Ectodermal cell (in vitro differentiated cells): ENCODE measurements at regions not wholly inside any gene's neighbourhood (a gene's known extent, or its start where the extent isn't known, plus 50 kb on each side); places are given as distances from the start of the nearest gene placed in this dataset.

Experiments used
- H3K27ac ChIP-seq: 2 replicates; pipeline ENCODE4 v1.7.0; 2013; ENCODE audit warnings: mild to moderate bottlenecking, low read depth, low read length; ENCODE audit not compliant: insufficient read depth, poor library complexity, severe bottlenecking
- H3K27me3 ChIP-seq: 2 replicates; pipeline ENCODE4 v1.7.0; 2013; ENCODE audit warnings: mild to moderate bottlenecking, low read length; ENCODE audit not compliant: insufficient read depth, control insufficient read depth, poor library complexity, severe bottlenecking
- H3K36me3 ChIP-seq: one replicate; pipeline ENCODE4 v1.7.0; 2013; ENCODE audit warnings: low read length; ENCODE audit not compliant: control insufficient read depth, insufficient read depth
- H3K4me1 ChIP-seq: one replicate; pipeline ENCODE4 v1.7.0; 2013; ENCODE audit warnings: low read length; ENCODE audit not compliant: control insufficient read depth, insufficient read depth
- H3K4me3 ChIP-seq: 2 replicates; pipeline ENCODE4 v1.7.0; 2013; ENCODE audit warnings: low read depth, low read length, control low read depth; ENCODE audit not compliant: insufficient read depth
- H3K9me3 ChIP-seq: 2 replicates; pipeline ENCODE4 v1.7.0; 2013; ENCODE audit warnings: mild to moderate bottlenecking, low read length, moderate library complexity; ENCODE audit not compliant: control insufficient read depth
- WGBS, 2 experiments: methylation state at CpG; one replicate each; pipeline ENCODE4 v1.1.7; 2013; ENCODE audit warnings: missing lambda C conversion rate in 2 of 2; 5-methylcytosine and 5-hydroxymethylcytosine counted together

DNA sequence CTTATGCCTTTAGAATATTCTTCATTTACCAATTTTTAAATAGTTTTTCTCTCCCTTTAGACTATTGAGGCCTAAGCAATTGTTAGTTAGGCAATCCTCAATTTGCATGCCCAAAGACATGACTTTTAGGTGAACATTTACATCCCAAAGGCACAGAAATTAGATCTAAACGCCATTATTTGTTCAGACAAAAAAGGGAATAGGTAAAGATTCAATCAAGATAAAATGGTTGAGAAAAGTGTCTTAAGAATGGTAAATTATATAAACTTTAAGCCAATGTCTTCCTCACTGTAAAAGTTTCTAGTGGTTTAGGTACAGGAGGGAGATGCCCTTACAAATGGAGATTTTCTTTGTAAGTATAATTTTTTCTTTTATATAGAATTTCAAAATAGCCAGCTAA, 50.2 kb upstream of the MME start:
- H3K4me3 ChIP-seq = no peak overlapping the region
- no peaks in the 10 kb centered on the region for H3K4me1 ChIP-seq
- H3K9me3 ChIP-seq = no peaks in the 10 kb centered on the region
- no peaks in the 10 kb centered on the region for H3K27me3 ChIP-seq
- no peak overlapping the region for H3K27ac ChIP-seq
- WGBS, 2 experiments = 75% methylated on average over 1 of the region's 1 CpG; no CpG with 5 or more reads in 1 of the 2 experiments
- no peaks in the 10 kb centered on the region for H3K36me3 ChIP-seq

DNA sequence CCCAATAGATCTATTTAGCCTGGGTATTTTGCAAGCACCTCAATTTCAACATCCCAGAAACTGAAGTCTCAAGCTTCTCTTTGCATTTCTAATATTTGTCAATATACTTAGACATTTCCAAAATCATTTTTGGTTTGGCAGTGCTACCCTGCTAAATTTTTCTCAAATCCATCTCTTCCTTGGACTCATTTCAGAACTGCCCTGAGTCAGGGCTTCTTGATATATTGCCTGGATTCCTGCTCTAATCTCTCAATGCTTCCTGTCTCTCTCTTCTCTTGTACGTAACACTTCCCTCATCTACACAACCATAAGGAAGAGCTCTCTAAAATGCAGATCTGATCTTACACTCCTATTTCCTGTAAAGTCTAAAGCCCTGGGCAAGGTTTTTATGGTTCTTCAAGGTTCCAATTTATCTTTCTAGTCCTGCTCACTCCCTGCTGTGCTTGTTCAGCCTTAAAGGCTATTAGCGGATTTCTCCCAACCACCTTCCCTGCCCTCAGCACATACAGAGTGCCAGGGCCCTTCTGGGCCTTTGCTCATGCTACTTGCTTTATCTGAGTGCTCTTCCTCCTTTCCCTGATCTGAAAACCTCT, 53.0 kb upstream of the MME start:
- 77 to 81% methylated on average over 2 of the region's 2 CpGs for WGBS, 2 experiments
- H3K36me3 ChIP-seq = no peaks in the 10 kb centered on the region
- no peaks in the 10 kb centered on the region for H3K9me3 ChIP-seq
- no peak overlapping the region for H3K4me3 ChIP-seq
- H3K27me3 ChIP-seq = no peaks in the 10 kb centered on the region
- H3K4me1 ChIP-seq = no peaks in the 10 kb centered on the region
- no peak overlapping the region for H3K27ac ChIP-seq

DNA sequence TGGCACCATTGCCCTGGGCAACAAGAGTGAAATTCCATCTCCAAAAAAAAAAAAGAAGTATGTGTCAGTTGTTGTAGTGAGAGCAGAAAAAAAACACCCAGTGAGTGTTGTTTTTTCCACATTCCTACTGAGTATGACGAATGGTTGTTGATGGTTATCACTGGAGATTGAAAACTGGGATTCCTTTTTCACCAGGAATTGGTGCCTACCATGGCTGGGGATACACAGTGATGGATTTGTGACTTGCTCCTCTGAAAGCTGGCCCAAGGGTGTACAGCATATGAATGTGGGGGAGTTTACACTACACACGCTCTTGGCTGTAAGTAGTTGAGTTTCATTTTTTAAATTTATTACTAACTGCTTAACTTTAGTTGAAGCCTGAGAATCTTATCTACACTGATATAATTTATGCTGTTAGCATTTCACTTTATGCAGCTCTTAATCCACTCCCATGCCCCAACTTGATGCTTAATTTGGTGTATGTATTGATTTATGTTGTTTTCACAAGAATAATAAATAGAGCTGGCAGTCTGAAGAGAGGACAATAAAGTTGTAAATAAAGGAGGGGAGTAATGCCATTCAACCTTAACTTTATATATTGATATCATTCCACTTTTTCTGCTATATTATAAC, 56.0 kb upstream of the MME start:
- H3K36me3 ChIP-seq = no peaks in the 10 kb centered on the region
- H3K9me3 ChIP-seq = no peaks in the 10 kb centered on the region
- no peak overlapping the region for H3K27ac ChIP-seq
- no peaks in the 10 kb centered on the region for H3K27me3 ChIP-seq
- WGBS, 2 experiments = 93 to 94% methylated on average over 1 to 2 of the region's 2 CpGs
- peaks cover 3% of the 10 kb centered on the region for H3K4me1 ChIP-seq
- H3K4me3 ChIP-seq = no peak overlapping the region

DNA sequence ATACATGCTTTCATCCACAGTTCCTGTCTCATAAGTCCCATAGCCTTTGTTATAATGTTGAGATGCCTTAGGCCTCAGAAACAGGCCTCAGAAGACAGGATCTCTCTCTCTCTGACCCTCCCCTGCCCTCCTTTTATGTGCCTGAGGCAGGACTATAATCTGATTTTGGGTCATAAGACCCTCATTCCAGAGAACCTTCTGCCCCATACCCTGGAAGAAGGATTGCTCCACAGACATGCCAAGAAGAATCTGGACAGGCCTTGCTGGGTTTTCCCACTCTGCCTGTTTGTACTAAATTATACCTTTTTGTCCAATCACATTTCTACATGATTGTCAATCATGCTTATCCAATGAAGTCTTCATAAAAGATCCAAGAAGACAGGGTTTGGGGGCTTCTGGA, 57.2 kb upstream of the MME start:
- no peaks in the 10 kb centered on the region for H3K27me3 ChIP-seq
- H3K27ac ChIP-seq = no peak overlapping the region
- H3K36me3 ChIP-seq = no peaks in the 10 kb centered on the region
- H3K4me1 ChIP-seq = peaks cover 3% of the 10 kb centered on the region
- H3K9me3 ChIP-seq = no peaks in the 10 kb centered on the region
- no peak overlapping the region for H3K4me3 ChIP-seq

DNA sequence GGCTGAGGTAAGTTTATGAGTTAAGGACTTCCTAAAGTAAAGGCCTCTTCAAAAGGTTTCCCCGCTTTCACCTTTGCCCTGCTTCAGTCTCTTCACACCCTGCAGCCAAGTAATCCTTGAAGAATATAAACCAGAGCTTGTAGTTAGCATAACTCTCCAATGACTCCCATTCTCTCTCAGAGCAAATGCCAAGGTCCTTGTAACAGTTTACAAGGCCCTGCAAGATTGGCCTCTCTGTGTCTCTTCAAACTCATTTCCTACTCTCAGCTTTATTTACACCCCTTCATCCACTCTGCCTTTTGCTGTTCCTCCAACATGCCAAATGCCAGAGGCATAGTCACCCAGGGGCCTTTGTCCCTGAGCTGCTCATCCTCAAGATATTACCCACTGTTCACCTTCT, 60.5 kb upstream of the MME start:
- Histone ChIP-seq H3K4me1 (peaks cover 3% of the 10 kb centered on the region), H3K27ac (no peak overlapping the region), H3K9me3 (no peaks in the 10 kb centered on the region), H3K4me3 (no peak overlapping the region), H3K36me3 (no peaks in the 10 kb centered on the region), H3K27me3 (no peaks in the 10 kb centered on the region)
- 89% methylated on average over 1 of the region's 1 CpG for WGBS, 2 experiments

DNA sequence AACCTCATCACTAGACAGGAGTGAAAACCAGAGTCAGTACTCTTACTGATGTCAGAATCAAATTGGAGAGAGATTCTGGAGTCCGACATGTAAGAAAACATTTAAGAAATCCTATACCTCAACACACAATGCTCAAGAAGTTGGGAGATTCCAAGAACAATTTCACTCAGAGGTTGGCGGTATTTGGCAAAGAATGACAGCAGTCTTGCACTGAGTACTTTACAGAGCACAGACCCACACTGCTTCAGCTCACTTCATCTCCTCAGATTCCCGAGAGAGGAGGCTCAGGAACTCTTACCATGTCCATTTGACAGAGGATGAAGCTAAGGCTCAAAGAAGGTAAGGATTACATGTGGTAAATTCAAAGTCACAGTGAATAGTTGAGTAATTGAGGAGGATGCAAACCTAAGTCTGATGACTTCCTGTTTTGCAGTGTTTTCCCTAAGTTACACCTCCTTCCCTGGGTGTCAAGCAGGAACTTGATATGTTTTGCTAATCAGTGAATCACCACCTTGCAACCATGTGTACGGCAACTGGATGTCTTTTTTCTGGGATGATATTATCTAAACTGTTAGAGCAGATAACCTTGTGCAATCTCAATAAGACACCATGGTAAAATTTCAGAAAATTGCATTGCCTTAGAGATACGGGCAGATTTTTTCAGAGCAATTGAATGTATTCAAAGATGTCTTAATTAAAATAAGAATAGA, 61.3 kb upstream of the MME start:
- 94 to 97% methylated on average over 5 of the region's 5 CpGs for WGBS, 2 experiments

DNA sequence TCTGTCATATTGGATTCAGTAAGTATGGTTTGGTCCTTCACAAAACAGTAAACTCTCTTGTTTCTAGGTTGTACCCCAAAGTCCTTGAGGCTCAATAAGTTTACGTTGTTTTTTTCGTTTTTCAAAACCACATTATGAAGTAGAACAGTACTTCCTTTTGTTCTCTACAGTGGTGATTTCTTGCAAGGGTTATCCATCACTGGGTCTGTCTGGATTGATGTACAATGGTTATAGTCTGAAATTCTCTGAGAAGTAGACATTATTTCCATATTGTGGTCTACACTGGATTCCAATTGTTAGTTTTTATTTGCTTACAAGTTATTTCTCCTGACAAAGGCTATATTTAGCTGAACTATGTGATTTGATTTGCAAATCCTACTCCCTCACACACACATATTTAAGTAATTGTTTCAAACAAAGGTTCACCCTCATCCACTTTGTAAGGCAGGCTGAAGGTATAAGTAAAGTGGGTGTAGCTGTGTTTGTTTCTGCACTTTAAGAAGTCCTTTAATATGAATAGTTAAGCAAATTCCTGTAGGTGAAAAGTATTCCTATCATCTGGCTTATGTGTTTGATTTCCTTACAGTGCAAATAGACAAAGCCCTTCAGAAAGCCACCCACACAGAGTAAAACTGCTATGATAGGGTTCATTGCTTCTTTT, 64.2 kb upstream of the MME start:
- H3K27ac ChIP-seq = no peak overlapping the region
- H3K4me3 ChIP-seq = no peak overlapping the region
- no peaks in the 10 kb centered on the region for H3K27me3 ChIP-seq
- WGBS, 2 experiments = 90 to 100% methylated on average over 2 of the region's 2 CpGs
- H3K36me3 ChIP-seq = no peaks in the 10 kb centered on the region
- peaks cover 3% of the 10 kb centered on the region for H3K4me1 ChIP-seq
- H3K9me3 ChIP-seq = no peaks in the 10 kb centered on the region

More for the DNA sequence above, 61.3 kb upstream of the MME start:
- Histone ChIP-seq H3K9me3 (no peaks in the 10 kb centered on the region), H3K27me3 (no peaks in the 10 kb centered on the region), H3K36me3 (no peaks in the 10 kb centered on the region), H3K27ac (no peak overlapping the region), H3K4me1 (peaks cover 3% of the 10 kb centered on the region), H3K4me3 (no peak overlapping the region)

DNA sequence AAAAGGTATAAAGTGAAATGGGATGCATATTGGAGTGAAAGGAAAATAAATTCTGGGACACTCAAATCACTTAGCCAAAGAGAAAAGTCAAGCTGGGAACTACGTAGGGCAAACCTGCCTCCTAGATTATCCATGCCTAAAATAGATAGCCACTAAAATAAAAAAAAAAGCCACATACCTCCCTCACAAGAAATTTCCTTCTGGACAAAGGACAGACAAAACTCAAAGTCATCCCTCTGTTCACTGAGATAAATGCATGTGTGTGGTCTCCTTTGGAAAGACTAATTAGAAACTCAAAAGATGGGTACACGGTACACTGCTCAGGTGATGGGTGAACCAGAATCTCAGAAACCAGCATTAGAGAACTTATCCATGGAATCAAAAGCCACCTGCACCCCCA, 65.2 kb upstream of the MME start:
- Histone ChIP-seq H3K27ac (no peak overlapping the region), H3K4me3 (no peak overlapping the region), H3K4me1 (peaks cover 3% of the 10 kb centered on the region), H3K36me3 (no peaks in the 10 kb centered on the region), H3K27me3 (no peaks in the 10 kb centered on the region), H3K9me3 (no peaks in the 10 kb centered on the region)
- WGBS, 2 experiments = 75 to 83% methylated on average over 1 to 2 of the region's 2 CpGs

DNA sequence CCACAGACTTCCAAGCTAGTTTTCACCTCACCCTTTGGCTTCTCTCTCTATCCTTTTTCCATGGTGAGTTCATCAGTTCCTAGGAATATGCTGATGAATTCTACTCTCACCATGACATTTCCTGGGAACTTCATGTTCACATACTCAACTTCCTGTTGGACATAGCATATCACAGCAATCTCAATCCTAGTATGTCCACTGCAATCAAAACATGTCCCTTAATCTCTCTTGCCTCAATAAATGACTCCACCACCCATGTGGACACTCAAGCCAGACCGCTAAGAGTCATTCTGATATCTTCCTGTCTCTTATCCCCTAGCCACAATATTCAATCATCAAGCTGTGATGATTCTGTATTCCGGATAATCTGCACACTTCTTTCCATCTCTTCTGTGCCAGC, 66.7 kb upstream of the MME start:
- Histone ChIP-seq H3K9me3 (no peaks in the 10 kb centered on the region), H3K4me3 (no peak overlapping the region), H3K36me3 (no peaks in the 10 kb centered on the region), H3K4me1 (no peaks in the 10 kb centered on the region), H3K27ac (no peak overlapping the region), H3K27me3 (no peaks in the 10 kb centered on the region)
- 94 to 96% methylated on average over 2 of the region's 2 CpGs for WGBS, 2 experiments

DNA sequence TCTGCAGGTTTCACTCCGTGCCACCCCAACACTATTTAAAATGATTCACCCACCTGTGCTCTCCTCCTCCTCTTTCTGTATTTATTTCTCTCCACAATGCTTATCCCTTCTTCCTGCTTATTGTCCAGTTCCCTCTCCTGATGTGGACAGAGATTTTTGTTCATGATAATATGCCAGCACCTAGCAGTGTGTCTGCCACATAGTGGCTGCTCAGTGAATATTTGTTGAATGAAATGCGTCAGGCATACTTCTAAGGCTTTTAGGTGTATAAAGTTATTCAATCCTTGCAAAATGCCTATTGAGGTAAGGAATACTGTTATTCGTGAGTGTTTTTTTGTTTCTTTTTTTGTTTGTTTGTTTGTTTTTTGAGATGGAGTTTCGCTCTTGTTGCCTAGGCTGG, 67.5 kb upstream of the MME start:
- WGBS, 2 experiments = 91 to 94% methylated on average over 4 of the region's 4 CpGs
- Histone ChIP-seq H3K9me3 (no peaks in the 10 kb centered on the region), H3K36me3 (no peaks in the 10 kb centered on the region), H3K4me3 (no peak overlapping the region), H3K27ac (no peak overlapping the region), H3K27me3 (no peaks in the 10 kb centered on the region), H3K4me1 (no peaks in the 10 kb centered on the region)
